ENCODE measurements at regions not wholly inside any gene's neighbourhood (a gene's known extent, or its start where the extent isn't known, plus 50 kb on each side); places are given as distances from the start of the nearest gene placed in this dataset.
"Not testable (repeated sequence)": the region's sequence is repeated elsewhere in the genome, so short reads cannot be mapped to it uniquely, and the experiment has no call there.

DNA sequence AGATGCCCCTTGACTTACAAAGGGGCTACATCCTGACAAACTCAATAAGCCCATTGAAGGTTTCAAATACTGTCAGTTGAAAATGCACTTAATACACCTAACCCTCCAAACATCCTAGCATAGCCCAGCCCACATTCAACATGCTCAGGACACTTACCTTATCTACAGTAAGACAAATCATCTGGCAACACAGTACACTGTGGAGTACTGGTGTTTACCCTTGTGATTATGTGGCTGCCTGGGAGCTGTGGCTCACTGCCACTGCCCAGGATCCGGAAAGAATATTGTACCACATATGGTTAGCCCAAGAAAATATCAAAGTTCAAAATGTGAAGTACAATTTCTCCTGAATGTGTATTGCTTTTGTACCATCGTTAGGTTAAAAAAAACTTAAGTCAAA lies 562.2 kb downstream of the HTR1A start:
- DNase-seq, result no peak

DNA sequence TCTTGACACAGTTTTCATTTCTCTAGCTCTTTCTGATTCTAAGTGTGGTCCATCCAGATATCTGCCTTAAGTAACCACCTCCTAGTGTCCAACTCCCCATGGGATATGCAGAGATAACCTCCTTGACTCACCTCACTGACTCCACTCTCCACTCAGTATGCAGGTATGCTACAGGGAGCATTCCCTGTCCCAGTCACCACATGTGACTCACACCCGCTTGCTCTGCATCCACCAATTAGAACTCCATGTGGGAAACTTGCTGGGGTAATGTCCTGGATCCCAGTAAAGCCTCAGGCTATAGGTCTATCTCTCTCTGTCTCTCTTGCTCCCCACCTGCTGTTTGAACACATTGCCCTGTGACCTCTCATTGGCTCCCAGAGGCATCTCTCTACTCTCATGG lies 563.9 kb downstream of the HTR1A start:
- no peaks in the 10 kb centered on the region for H3K36me3 ChIP-seq
- H3K4me1 ChIP-seq, result no peaks in the 10 kb centered on the region
- no peak overlapping the region for H3K4me3 ChIP-seq
- H3K27ac ChIP-seq, result no peak overlapping the region
- DNase-seq, result no peak
- TF ChIP-seq CTCF (IDR thresholded peaks at IDR 0.05) (no peak), POLR2A (IDR thresholded peaks at IDR 0.05) (no peak)
- H3K27me3 ChIP-seq, result no peaks in the 10 kb centered on the region
- H3K9me3 ChIP-seq, result no peaks in the 10 kb centered on the region

More for the DNA sequence above, 562.2 kb downstream of the HTR1A start:
- Histone ChIP-seq H3K9me3 (no peaks in the 10 kb centered on the region), H3K4me3 (no peak overlapping the region), H3K27ac (no peak overlapping the region), H3K36me3 (no peaks in the 10 kb centered on the region), H3K4me1 (no peaks in the 10 kb centered on the region), H3K27me3 (no peaks in the 10 kb centered on the region)
- TF ChIP-seq POLR2A (IDR thresholded peaks at IDR 0.05) (no peak), CTCF (IDR thresholded peaks at IDR 0.05) (no peak)

- H3K4me1 ChIP-seq, H3K27me3 ChIP-seq, H3K36me3 ChIP-seq, H3K9me3 ChIP-seq, DNase-seq, H3K4me3 ChIP-seq, H3K27ac ChIP-seq: not testable (repeated sequence)
Observed at GRCh38 chr5:63388188-63388587, 574.1 kb downstream of the HTR1A start.

- no peaks in the 10 kb centered on the region for H3K27me3 ChIP-seq
Observed at GRCh38 chr5:63375851-63376250, 586.4 kb downstream of the HTR1A start.

DNA sequence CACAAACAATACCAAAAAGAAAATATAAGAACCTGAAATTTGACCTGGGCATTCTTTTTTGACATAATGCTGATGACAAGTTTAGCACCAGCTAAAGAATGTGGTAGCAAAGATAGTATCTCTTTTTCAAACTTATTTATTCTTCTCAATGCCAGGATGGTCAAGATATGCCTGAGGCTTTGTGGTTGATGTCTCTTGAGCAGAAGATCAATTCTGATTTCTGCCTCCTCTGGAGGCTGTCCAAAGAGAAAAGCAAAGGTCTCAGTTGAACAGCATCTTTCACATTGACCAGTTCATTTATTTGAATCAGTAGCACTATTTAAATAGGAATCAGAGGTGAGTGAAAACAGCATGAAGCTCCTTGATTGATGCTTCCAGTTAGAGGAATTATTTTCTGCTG lies 588.2 kb downstream of the HTR1A start:
- H3K27me3 ChIP-seq, result no peaks in the 10 kb centered on the region
- no peaks in the 10 kb centered on the region for H3K9me3 ChIP-seq
- H3K4me3 ChIP-seq, result no peak overlapping the region
- no peaks in the 10 kb centered on the region for H3K4me1 ChIP-seq
- no peaks in the 10 kb centered on the region for H3K36me3 ChIP-seq
- H3K27ac ChIP-seq, result no peak overlapping the region
- TF ChIP-seq CTCF (IDR thresholded peaks at IDR 0.05), result no peak
- TF ChIP-seq POLR2A (IDR thresholded peaks at IDR 0.05), result no peak
- no peak for DNase-seq

More at GRCh38 chr5:63375851-63376250, 586.4 kb downstream of the HTR1A start:
- no peaks in the 10 kb centered on the region for H3K9me3 ChIP-seq
- no peak overlapping the region for H3K27ac ChIP-seq
- TF ChIP-seq POLR2A (IDR thresholded peaks at IDR 0.05), result no peak
- no peaks in the 10 kb centered on the region for H3K36me3 ChIP-seq
- H3K4me1 ChIP-seq, result no peaks in the 10 kb centered on the region
- no peak for DNase-seq
- H3K4me3 ChIP-seq, result no peak overlapping the region

GRCh38 chr5:63351164-63351563 lies 611.1 kb downstream of the HTR1A start:
- no peak overlapping the region for H3K4me3 ChIP-seq
- TF ChIP-seq CTCF (IDR thresholded peaks at IDR 0.05) (no peak), POLR2A (IDR thresholded peaks at IDR 0.05) (no peak)
- H3K9me3 ChIP-seq, result no peaks in the 10 kb centered on the region
- H3K36me3 ChIP-seq, result no peaks in the 10 kb centered on the region
- H3K27ac ChIP-seq, result no peak overlapping the region
- no peaks in the 10 kb centered on the region for H3K4me1 ChIP-seq
- H3K27me3 ChIP-seq, result no peaks in the 10 kb centered on the region
- DNase-seq, result no peak

DNA sequence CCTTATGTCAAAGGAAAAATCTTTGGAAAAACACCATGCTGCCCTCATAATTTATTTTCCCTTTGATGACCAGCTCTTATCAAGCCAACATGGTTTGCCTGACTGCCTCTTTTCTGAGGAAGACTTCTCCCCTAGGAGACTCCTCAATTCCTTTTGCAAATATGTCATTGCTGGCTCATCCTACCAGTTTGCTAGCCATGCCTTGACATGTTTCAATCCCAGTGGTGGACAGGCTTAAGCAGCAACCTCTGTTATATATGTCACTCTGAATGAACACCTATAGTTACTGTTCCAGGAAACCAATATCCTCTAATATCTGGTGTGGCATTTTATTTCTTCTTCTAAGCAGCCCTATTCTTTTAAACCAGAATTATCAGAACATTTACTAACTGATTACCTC lies 615.8 kb downstream of the HTR1A start:
- no peak overlapping the region for H3K4me3 ChIP-seq
- H3K9me3 ChIP-seq, result no peaks in the 10 kb centered on the region
- H3K4me1 ChIP-seq, result no peaks in the 10 kb centered on the region
- no peaks in the 10 kb centered on the region for H3K36me3 ChIP-seq
- TF ChIP-seq CTCF (IDR thresholded peaks at IDR 0.05) (no peak), POLR2A (IDR thresholded peaks at IDR 0.05) (no peak)
- H3K27ac ChIP-seq, result no peak overlapping the region
- no peak for DNase-seq
- no peaks in the 10 kb centered on the region for H3K27me3 ChIP-seq

Data from Peyer's patch (tissue), 4 donors.